HFFc6 (cell line): ENCODE measurements at regions not wholly inside any gene's neighbourhood (a gene's known extent, or its start where the extent isn't known, plus 50 kb on each side); places are given as distances from the start of the nearest gene placed in this dataset.
"Not testable (repeated sequence)": the region's sequence is repeated elsewhere in the genome, so short reads cannot be mapped to it uniquely, and the experiment has no call there.

Source experiments
- DNase-seq: peaks from one replicate; pipeline ENCODE4 v3.0.0-alpha.2; 2018
- H3K27ac Mint-ChIP-seq: 2 replicates; pipeline ENCODE4 v1.8.0; 2020; ENCODE audit warnings: mild to moderate bottlenecking, mixed read lengths
- H3K27me3 Mint-ChIP-seq: 2 replicates; pipeline ENCODE4 v1.8.0; 2021; ENCODE audit warnings: mild to moderate bottlenecking, moderate library complexity, mixed read lengths; ENCODE audit not compliant: insufficient read depth
- H3K36me3 Mint-ChIP-seq: 2 replicates; pipeline ENCODE4 v1.8.0; 2021; ENCODE audit warnings: low read depth, mixed read lengths
- H3K4me1 Mint-ChIP-seq: 2 replicates; pipeline ENCODE4 v1.8.0; 2020; ENCODE audit warnings: low read depth, mixed read lengths
- H3K4me3 Mint-ChIP-seq: 2 replicates; pipeline ENCODE4 v1.8.0; 2020; ENCODE audit warnings: mild to moderate bottlenecking, moderate library complexity, mixed read lengths
- H3K9me3 Mint-ChIP-seq: 2 replicates; pipeline ENCODE4 v1.8.0; 2020; ENCODE audit warnings: mild to moderate bottlenecking, mixed read lengths
- TF ChIP-seq, protein P1 (sequence below): fragments of 200-600 bp; sonication (generic); IDR thresholded peaks from 2 replicates; pipeline ENCODE4 v1.5.0; 2021; ENCODE audit warnings: antibody characterized with exemption, mild to moderate bottlenecking

DNA sequence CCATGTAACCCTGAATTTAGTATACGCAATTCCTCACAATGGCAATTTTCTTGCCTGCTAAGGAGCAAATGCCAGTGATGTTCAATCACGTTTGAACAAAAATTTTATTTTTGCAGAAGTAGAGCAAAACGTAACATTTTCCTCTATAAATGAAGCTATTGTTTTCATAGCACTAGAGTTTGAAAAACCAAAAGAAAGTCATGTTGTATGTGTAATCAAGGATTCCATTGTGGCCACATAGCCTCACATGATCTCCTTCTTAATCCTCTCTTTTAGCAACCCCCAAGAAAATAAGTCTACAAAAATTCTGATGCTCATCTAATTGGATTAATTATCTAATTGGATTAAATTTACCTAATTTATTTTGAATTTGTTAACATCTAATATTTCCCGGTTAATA is 1217.4 kb upstream of the FLRT2 start:
- no peak for DNase-seq
- TF ChIP-seq, protein P1, sequence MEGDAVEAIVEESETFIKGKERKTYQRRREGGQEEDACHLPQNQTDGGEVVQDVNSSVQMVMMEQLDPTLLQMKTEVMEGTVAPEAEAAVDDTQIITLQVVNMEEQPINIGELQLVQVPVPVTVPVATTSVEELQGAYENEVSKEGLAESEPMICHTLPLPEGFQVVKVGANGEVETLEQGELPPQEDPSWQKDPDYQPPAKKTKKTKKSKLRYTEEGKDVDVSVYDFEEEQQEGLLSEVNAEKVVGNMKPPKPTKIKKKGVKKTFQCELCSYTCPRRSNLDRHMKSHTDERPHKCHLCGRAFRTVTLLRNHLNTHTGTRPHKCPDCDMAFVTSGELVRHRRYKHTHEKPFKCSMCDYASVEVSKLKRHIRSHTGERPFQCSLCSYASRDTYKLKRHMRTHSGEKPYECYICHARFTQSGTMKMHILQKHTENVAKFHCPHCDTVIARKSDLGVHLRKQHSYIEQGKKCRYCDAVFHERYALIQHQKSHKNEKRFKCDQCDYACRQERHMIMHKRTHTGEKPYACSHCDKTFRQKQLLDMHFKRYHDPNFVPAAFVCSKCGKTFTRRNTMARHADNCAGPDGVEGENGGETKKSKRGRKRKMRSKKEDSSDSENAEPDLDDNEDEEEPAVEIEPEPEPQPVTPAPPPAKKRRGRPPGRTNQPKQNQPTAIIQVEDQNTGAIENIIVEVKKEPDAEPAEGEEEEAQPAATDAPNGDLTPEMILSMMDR, result no peak
- no peak overlapping the region for H3K4me3 Mint-ChIP-seq

DNA sequence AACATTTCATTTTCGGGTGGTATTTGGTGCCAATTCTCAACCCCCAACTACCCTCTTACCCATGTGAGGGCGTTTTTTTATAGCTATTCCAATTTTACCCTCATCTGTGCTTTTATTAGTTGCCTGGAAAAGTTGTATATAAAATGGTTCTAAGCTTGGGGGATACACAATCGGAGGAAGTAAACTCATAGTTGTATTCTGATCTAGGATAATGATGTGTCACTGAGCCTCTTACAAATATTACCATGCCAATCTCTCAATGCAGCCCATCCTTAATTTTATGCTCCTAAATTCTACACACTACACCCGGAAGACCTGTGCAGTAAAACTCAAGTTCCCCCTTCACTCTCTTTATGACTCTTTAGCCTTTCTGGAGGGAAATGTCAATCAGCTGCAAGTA is 1206.5 kb upstream of the FLRT2 start:
- Mint-ChIP-seq H3K4me3 (no peak overlapping the region), H3K27me3 (no peaks in the 10 kb centered on the region), H3K4me1 (no peaks in the 10 kb centered on the region), H3K27ac (no peak overlapping the region), H3K36me3 (no peaks in the 10 kb centered on the region), H3K9me3 (peaks cover 20% of the 10 kb centered on the region)
- TF ChIP-seq, protein P1, result no peak
- DNase-seq, result no peak

More for the DNA sequence above, 1217.4 kb upstream of the FLRT2 start:
- Mint-ChIP-seq H3K27ac (no peak overlapping the region), H3K4me1 (no peaks in the 10 kb centered on the region), H3K9me3 (peaks cover 55% of the 10 kb centered on the region), H3K36me3 (no peaks in the 10 kb centered on the region), H3K27me3 (no peaks in the 10 kb centered on the region; the same call in 1 of the 2 replicates)

DNA sequence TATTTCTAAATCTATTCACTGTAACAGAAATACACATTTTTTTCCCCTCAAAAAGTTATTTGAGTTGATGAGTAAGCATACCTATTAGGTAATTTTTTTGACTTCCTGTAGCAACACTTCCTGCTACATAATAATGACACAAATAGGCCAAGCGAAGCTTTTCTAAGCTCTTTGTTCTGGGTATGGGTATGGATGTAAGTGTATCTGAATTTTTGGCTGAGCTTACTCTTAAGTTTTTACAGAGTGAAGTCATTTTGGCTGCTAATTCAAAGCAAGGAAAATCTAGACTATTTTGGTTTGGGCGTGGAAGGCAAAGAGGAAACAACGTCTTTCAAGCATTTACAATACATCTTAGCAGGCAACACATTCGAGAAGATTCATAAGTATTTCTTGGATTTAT is 1206.0 kb upstream of the FLRT2 start:
- peaks cover 23% of the 10 kb centered on the region for H3K9me3 Mint-ChIP-seq
- TF ChIP-seq, protein P1, result no peak
- H3K27ac Mint-ChIP-seq, result no peak overlapping the region
- no peak for DNase-seq
- H3K27me3 Mint-ChIP-seq, result no peaks in the 10 kb centered on the region; the same call in 1 of the 2 replicates
- no peaks in the 10 kb centered on the region for H3K36me3 Mint-ChIP-seq
- H3K4me1 Mint-ChIP-seq, result no peaks in the 10 kb centered on the region
- no peak overlapping the region for H3K4me3 Mint-ChIP-seq

DNA sequence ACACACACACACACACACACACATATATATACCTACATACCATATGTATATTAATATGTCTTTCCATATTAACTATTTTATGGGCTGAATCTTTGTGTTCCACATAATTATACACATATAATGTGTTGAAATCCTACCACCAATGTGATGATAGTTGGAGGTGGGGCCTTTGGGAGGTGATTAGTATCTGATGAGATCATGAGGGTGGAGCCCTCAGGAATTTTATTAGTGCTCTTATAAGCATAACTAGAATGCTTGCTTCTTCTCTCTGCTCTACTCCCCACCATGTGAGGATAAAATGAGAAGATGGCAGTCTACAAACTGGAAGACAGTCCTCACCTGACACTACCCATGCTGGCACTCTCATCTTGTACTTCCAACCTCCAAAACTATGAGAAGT is 1193.5 kb upstream of the FLRT2 start:
- H3K4me1 Mint-ChIP-seq, result no peaks in the 10 kb centered on the region
- H3K27ac Mint-ChIP-seq, result no peak overlapping the region
- TF ChIP-seq, protein P1, result no peak
- H3K27me3 Mint-ChIP-seq, result no peaks in the 10 kb centered on the region; the same call in 1 of the 2 replicates
- peaks cover 23% of the 10 kb centered on the region for H3K9me3 Mint-ChIP-seq
- H3K4me3 Mint-ChIP-seq, result no peak overlapping the region
- DNase-seq, result no peak
- H3K36me3 Mint-ChIP-seq, result no peaks in the 10 kb centered on the region

DNA sequence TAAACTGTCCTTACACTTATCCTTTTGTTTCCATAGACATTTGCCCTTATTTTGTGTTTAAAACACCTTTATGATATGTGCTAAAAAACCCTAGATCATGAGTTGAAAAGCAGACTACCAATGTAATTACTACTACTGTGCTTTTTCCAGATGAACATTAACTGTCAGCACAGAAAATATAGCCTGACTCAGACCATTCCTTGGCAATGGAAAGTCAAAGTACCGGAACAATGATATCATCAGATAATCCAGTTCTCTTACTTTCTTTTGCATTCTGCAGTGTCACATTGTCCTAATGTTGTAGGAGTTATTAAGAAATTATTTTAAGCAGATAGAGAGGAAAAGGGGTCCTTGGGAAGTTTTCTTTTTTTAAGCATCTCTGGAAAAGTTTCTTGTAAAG is 1189.0 kb upstream of the FLRT2 start:
- no peak overlapping the region for H3K27ac Mint-ChIP-seq
- no peak for DNase-seq
- no peak overlapping the region for H3K4me3 Mint-ChIP-seq
- TF ChIP-seq, protein P1, result no peak
- H3K27me3 Mint-ChIP-seq, result no peaks in the 10 kb centered on the region; the same call in 1 of the 2 replicates
- peaks cover 6% of the 10 kb centered on the region; the same call in 1 of the 2 replicates for H3K36me3 Mint-ChIP-seq
- H3K4me1 Mint-ChIP-seq, result no peaks in the 10 kb centered on the region
- H3K9me3 Mint-ChIP-seq, result peaks cover 24% of the 10 kb centered on the region

DNA sequence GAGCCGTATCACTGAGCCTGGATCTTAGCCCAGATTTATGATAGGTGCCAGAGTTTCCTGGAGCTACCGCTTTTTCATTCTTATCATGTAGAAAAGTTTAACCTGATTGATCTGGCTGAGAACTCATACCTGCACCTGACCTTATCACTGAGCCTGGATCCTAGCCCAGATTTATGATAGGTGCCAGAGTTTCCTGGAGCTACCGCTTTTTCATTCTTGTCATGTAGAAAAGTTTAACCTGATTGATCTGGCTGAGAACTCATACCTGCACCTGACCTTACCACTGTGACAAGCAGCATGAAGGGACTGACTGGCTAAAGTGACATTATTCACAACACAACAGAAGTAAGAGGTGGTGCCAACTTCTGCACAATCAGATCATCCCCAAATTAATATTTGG is 1188.1 kb upstream of the FLRT2 start:
- not testable (repeated sequence) for DNase-seq, H3K4me1 Mint-ChIP-seq, H3K36me3 Mint-ChIP-seq, H3K27ac Mint-ChIP-seq, H3K27me3 Mint-ChIP-seq, H3K4me3 Mint-ChIP-seq
- H3K9me3 Mint-ChIP-seq, result peaks cover 27% of the 10 kb centered on the region
